GM12875 (cell line): ENCODE measurements at regions not wholly inside any gene's neighbourhood (a gene's known extent, or its start where the extent isn't known, plus 50 kb on each side); places are given as distances from the start of the nearest gene placed in this dataset.
A peak's percentile ranks its signal among the peaks of the same experiment; 100 is the strongest.

Source experiments
- H3K4me3 ChIP-seq: one replicate; pipeline ENCODE4 v1.5.1; 2011; ENCODE audit warnings: low read depth, low read length, control low read depth
- TF ChIP-seq, protein P1 (sequence below): IDR thresholded peaks from 2 replicates; pipeline ENCODE4 v1.5.1; 2011; ENCODE audit warnings: low read depth, mild to moderate bottlenecking, control low read depth, inconsistent platforms, low read length, moderate library complexity, borderline replicate concordance; ENCODE audit not compliant: insufficient read depth

DNA sequence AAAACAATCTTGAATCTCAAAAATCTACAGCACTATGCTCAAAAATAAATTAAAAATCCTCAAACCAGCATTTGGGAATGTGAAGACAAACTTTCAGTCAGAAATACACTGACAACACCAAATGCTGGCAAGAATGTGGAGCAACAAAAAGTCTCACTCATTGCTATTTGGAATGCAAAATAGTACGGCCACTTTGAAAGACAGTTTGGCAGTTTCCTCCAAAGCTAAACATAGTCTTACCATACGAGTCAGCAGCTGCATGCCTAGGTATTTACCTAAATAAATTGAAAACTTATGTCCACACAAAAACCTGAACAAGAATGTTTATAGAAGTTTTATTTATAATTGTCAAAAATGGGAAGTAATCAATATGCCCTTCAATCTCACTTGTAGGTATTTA is 904.2 kb upstream of the LRRC4C start:
- TF ChIP-seq, protein P1, sequence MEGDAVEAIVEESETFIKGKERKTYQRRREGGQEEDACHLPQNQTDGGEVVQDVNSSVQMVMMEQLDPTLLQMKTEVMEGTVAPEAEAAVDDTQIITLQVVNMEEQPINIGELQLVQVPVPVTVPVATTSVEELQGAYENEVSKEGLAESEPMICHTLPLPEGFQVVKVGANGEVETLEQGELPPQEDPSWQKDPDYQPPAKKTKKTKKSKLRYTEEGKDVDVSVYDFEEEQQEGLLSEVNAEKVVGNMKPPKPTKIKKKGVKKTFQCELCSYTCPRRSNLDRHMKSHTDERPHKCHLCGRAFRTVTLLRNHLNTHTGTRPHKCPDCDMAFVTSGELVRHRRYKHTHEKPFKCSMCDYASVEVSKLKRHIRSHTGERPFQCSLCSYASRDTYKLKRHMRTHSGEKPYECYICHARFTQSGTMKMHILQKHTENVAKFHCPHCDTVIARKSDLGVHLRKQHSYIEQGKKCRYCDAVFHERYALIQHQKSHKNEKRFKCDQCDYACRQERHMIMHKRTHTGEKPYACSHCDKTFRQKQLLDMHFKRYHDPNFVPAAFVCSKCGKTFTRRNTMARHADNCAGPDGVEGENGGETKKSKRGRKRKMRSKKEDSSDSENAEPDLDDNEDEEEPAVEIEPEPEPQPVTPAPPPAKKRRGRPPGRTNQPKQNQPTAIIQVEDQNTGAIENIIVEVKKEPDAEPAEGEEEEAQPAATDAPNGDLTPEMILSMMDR, result no peak
- no peak overlapping the region for H3K4me3 ChIP-seq

DNA sequence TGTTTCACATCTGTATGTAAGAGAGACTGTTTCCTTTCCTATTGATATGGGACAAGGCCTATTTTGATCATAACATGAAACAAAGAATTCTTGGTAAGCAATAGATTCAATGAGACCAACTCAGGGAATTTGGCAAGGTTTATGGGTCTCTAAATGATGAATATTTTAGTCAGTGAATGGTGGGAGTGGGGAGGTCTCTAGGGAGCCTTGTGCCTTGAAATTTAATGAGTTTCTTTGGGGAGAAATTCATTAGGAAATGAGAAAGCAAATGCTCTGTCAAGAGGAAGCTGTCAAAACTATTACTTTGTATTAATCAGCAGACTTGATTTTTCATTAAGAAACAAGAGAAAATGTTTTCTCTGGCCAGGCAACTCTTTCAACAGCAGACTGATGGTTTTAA is 921.7 kb upstream of the API5 start:
- no peak overlapping the region for H3K4me3 ChIP-seq
- TF ChIP-seq, protein P1, result no peak

DNA sequence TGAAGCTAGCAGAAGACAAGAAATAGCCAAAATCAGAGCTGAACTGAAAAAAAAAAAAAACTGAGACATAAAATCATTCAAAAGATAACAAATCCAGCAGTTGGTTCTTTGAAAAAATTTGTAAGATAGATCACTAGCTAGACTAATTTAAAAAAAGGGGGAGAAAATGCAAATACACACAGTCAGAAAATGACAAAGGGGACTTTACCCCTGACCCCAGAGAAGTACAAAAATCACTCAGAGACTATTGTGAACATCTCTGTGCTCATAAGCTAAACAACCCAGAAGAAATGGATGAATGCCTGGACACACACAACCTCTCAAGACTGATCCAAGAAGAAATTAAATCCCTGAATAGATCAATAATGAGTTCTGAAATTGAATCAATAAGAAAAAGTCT is 914.3 kb upstream of the API5 start:
- no peak overlapping the region for H3K4me3 ChIP-seq
- TF ChIP-seq, protein P1, result no peak

DNA sequence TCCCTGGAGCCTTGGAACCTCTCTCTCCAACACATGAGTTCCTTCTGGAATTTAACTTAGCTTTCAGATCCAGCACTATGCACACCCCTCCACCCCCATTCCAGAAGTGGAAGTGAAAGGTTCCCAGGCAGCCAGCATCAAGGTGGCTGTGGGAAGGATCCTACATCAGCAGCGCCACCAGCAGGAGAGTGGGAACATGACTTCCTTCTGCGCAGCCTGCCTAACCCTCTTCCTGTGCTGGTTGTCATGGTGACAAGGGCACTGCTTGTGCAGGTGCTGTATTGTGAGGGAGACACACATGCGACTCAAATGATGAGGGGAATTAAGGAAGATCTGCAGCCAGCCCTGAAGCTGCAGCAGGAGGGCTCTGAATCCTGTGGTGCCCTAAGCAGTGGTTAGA is 904.5 kb upstream of the API5 start:
- H3K4me3 ChIP-seq, result no peak overlapping the region
- TF ChIP-seq, protein P1, result 0 out of 2 replicates have a peak, but pooled peaks have one; percentile 35

DNA sequence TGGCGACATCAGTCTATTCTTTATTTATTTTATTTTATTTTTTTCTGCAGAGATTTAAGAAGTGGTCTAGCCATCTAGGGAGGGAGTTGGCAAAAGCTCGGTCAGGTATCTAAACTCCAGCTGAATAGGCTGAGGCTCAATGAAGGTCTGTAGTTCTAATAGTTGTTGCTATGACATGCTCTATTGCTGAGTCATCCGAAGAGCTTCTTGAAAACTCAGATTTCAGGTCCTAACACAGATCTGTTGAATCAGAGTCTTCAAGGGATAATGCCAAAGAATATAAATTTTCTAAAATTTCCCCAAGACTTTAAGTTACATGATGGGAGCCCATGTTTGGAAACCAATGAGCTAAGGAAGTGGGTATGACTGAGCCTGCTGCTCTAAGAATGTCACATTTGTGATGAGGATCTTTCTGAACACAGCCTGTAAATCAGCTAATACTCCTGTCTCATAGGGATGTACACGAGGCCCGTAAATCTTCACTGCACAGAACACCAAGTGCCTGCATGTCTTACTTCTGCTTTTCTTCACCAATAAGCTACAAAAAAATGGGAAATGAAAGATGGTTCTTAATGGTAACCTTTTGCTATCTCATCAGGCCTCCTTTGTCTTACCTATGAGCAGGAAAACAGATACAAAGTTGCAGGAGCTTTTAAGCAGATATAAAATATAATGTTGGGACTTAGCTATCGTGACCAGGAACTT is 901.4 kb upstream of the API5 start:
- TF ChIP-seq, protein P1, result no peak
- no peak overlapping the region for H3K4me3 ChIP-seq

DNA sequence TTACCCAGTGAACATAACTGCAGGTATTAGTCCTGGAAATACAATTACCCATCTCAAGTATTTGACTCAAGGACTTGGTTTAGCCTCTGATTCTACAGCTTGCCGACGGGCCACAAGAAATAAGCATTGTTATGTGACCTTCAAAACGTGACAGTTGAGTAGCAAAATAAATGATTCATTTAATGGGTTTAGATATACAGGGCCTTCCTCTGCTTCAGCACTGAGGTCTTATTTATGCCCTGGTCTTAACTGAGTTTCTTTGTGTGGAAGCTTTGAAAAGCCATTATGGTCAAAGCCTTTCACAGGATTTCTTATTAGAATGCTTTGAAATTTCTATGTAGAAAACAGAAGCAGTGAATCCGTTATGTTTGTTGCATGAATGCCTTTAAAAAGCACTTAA is 899.2 kb upstream of the API5 start:
- TF ChIP-seq, protein P1, result no peak

DNA sequence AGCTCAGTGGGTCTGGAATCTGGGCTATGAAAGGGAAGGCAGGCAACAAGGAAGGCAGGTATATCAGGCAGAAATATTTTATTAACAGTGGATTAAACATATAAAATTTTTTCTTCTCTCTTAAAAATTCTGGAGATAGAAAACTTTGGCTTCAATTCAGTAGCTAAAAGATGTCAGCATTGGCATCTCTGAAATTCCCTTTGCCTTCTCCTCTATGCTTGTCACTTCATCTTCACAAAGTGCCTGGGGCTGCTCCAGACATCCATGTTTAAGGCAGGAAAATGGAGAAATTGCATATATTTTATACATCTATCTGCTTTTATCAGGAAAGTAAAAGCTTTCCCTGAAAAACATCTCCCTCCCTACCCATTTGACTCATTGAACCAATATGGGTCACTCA is 894.1 kb upstream of the API5 start:
- TF ChIP-seq, protein P1, result no peak
- no peak overlapping the region for H3K4me3 ChIP-seq

More for the DNA sequence above, 899.2 kb upstream of the API5 start:
- no peak overlapping the region for H3K4me3 ChIP-seq
